Liver (tissue), 3 donors: ENCODE measurements at regions not wholly inside any gene's neighbourhood (a gene's known extent, or its start where the extent isn't known, plus 50 kb on each side); places are given as distances from the start of the nearest gene placed in this dataset.

Source experiments
- ATF3 ChIP-seq: IDR thresholded peaks from 2 replicates; pipeline ENCODE4 v1.6.1; 2016; ENCODE audit warnings: antibody characterized with exemption
- CTCF ChIP-seq: fragments of 150-350 bp; IDR thresholded peaks from 2 replicates; pipeline ENCODE4 v1.5.1; 2017; ENCODE audit warnings: improper control_type of control experiment, low read depth, low read length; ENCODE audit not compliant: missing input control
- EGR1 ChIP-seq, 2 donors: IDR thresholded peaks; 2 replicates each; pipeline ENCODE4 v1.6.1; 2016 to 2018; ENCODE audit warnings: antibody characterized with exemption in 2 of 2, low read depth in 2 of 2
- FOXA2 ChIP-seq: IDR thresholded peaks from 2 replicates; pipeline ENCODE4 v1.6.1; 2016; ENCODE audit warnings: antibody characterized with exemption
- GABPA ChIP-seq, 2 donors: IDR thresholded peaks in 1 of 2; conservative IDR thresholded peaks in 1 of 2; 2 replicates each; pipeline ENCODE4 v1.6.1; 2016; ENCODE audit warnings: antibody characterized with exemption in 2 of 2, mild to moderate bottlenecking in 1 of 2, moderate library complexity in 1 of 2
- HNF4G ChIP-seq: IDR thresholded peaks from 2 replicates; pipeline ENCODE4 v1.6.1; 2016; ENCODE audit warnings: antibody characterized with exemption
- JUND ChIP-seq, 2 donors: IDR thresholded peaks; 2 replicates each; pipeline ENCODE4 v1.6.1; 2016; ENCODE audit warnings: antibody characterized with exemption in 2 of 2
- MAX ChIP-seq: IDR thresholded peaks from 2 replicates; pipeline ENCODE4 v1.6.1; 2016; ENCODE audit warnings: antibody characterized with exemption
- RAD21 ChIP-seq, 2 donors: IDR thresholded peaks; 2 replicates each; pipeline ENCODE4 v1.6.1; 2016; ENCODE audit warnings: antibody characterized with exemption in 2 of 2, mild to moderate bottlenecking in 2 of 2
- REST ChIP-seq: IDR thresholded peaks from 2 replicates; pipeline ENCODE4 v1.6.1; 2016; ENCODE audit warnings: antibody characterized with exemption, mild to moderate bottlenecking
- RXRA ChIP-seq, 2 donors: IDR thresholded peaks; 2 replicates each; pipeline ENCODE4 v1.6.1; 2017 to 2018; ENCODE audit warnings: antibody characterized with exemption in 2 of 2, mild to moderate bottlenecking in 1 of 2
- TAF1 ChIP-seq: conservative IDR thresholded peaks from 2 replicates; pipeline ENCODE4 v1.6.1; 2016; ENCODE audit warnings: antibody characterized with exemption, mild to moderate bottlenecking
- YY1 ChIP-seq: IDR thresholded peaks from 2 replicates; pipeline ENCODE4 v1.6.1; 2016; ENCODE audit warnings: antibody characterized with exemption, mild to moderate bottlenecking
- donor health status: healthy.
- donor health status: healthy.

- TF ChIP-seq REST (no peak), CTCF (no peak), MAX (no peak), RAD21 (IDR thresholded peaks at IDR 0.05) (no peak), RXRA (IDR thresholded peaks at IDR 0.05) (no peak), ATF3 (no peak), TAF1 (no peak), GABPA (IDR thresholded peaks at IDR 0.05 in 1 of 2, conservative IDR thresholded peaks at IDR 0.05 in 1 of 2) (no peak), FOXA2 (no peak), HNF4G (no peak), YY1 (no peak), EGR1 (IDR thresholded peaks at IDR 0.05; ENCODE audit: low read depth in 2 of 2) (no peak), JUND (IDR thresholded peaks at IDR 0.05) (no peak)
These were observed 243.9 kb upstream of the FAT4 start for GRCh38 chr4:125070861-125071260.
